ENCODE measurements at regions not wholly inside any gene's neighbourhood (a gene's known extent, or its start where the extent isn't known, plus 50 kb on each side); places are given as distances from the start of the nearest gene placed in this dataset.

- TF ChIP-seq POLR2A (IDR thresholded peaks at IDR 0.05) (no peak), CTCF (IDR thresholded peaks at IDR 0.05) (no peak)
Measured at GRCh38 chr4:25549413-25549812, 106.2 kb upstream of the SLC34A2 start.
